Gastrocnemius medialis (tissue), 4 donors: ENCODE measurements at regions not wholly inside any gene's neighbourhood (a gene's known extent, or its start where the extent isn't known, plus 50 kb on each side); places are given as distances from the start of the nearest gene placed in this dataset.

Experiments
- ATAC-seq, 2 donors: fragments of 150-250 bp; one replicate each; pipeline ENCODE4 v1.9.1; 2016
- DNase-seq, 2 donors: peaks; one replicate each; pipeline ENCODE4 v3.0.0-alpha.2; 2019
- H3K27ac ChIP-seq, 4 donors: fragments of 200-600 bp; sonication (generic); 1 replicate in 1 of 4; 2 replicates in 3 of 4; pipeline ENCODE4 v1.5.1; 2016 to 2018; ENCODE audit warnings: mild to moderate bottlenecking in 2 of 4, moderate library complexity in 1 of 4
- H3K27me3 ChIP-seq, 3 donors: fragments of 200-600 bp; sonication (generic) in 2 of 3; 1 replicate in 1 of 3; 2 replicates in 2 of 3; pipeline versions ENCODE4 v1.5.1 to v1.6.0; 2016 to 2019; ENCODE audit warnings: mild to moderate bottlenecking in 1 of 3, moderate library complexity in 1 of 3
- H3K36me3 ChIP-seq, 2 donors: fragments of 200-600 bp; sonication (generic) in 1 of 2; one replicate each; pipeline ENCODE4 v1.5.1; 2017 to 2018
- H3K4me1 ChIP-seq, 2 donors: fragments of 200-600 bp; sonication (generic) in 1 of 2; one replicate each; pipeline ENCODE4 v1.5.1; 2016 to 2017; ENCODE audit warnings: mild to moderate bottlenecking in 2 of 2
- H3K4me3 ChIP-seq, 4 donors: fragments of 200-600 bp; sonication (generic) in 3 of 4; 1 replicate in 1 of 4; 2 replicates in 3 of 4; pipeline ENCODE4 v1.5.1; 2016 to 2019; ENCODE audit warnings: mild to moderate bottlenecking in 2 of 4
- H3K9me3 ChIP-seq, 3 donors: fragments of 200-600 bp; sonication (generic) in 2 of 3; 1 replicate in 1 of 3; 2 replicates in 2 of 3; pipeline ENCODE4 v1.5.1; 2016 to 2019
- CTCF ChIP-seq, 5 experiments: fragments of 450-650 bp in 3 of 5; fragments of 200-600 bp in 2 of 5; sonication (generic) in 2 of 5; IDR thresholded peaks in 4 of 5; conservative IDR thresholded peaks in 1 of 5; 1 replicate in 4 of 5; 2 replicates in 1 of 5; pipeline ENCODE4 v1.5.1; 2016 to 2019; ENCODE audit warnings: antibody characterized with exemption in 5 of 5, mild to moderate bottlenecking in 3 of 5, moderate library complexity in 3 of 5
- POLR2A ChIP-seq, 2 donors: fragments of 450-650 bp; IDR thresholded peaks; one replicate each; pipeline ENCODE4 v1.6.1; 2017; ENCODE audit warnings: antibody characterized with exemption in 2 of 2, mild to moderate bottlenecking in 2 of 2, moderate library complexity in 2 of 2
- in situ Hi-C, 4 donors: fragments of 200-750 bp; cut with MboI; loops; one replicate each; pipeline versions ENCODE4 v1.15.0 to v1.8.0; 2017; ENCODE audit warnings: low sequenced_read_pairs in 4 of 4
- intact Hi-C: fragments of 100-400 bp; cut with DNase I; formaldehyde crosslinking; loops from one replicate; pipeline ENCODE4 v1.15.1; 2023; ENCODE audit warnings: low total_unique reads

- Histone ChIP-seq H3K36me3 (no peaks in the 10 kb centered on the region), H3K27me3 (no peaks in the 10 kb centered on the region), H3K4me1 (no peaks in the 10 kb centered on the region), H3K27ac (no peak overlapping the region), H3K9me3 (no peaks in the 10 kb centered on the region), H3K4me3 (no peak overlapping the region)
- no peak for TF ChIP-seq CTCF (IDR thresholded peaks at IDR 0.05 in 4 of 5, conservative IDR thresholded peaks at IDR 0.05 in 1 of 5)
- no peak for TF ChIP-seq POLR2A (IDR thresholded peaks at IDR 0.05)
- ATAC-seq (no peak), DNase-seq (no peak)
- intact Hi-C loops (no loop called here), in situ Hi-C loops (no loop called here)
Measured at GRCh38 chr5:145243016-145243415, 592.1 kb downstream of the PRELID2 start.

GRCh38 chr5:145242551-145242950 is 592.6 kb downstream of the PRELID2 start:
- Histone ChIP-seq H3K27me3 (no peaks in the 10 kb centered on the region), H3K27ac (no peak overlapping the region), H3K36me3 (no peaks in the 10 kb centered on the region), H3K4me1 (no peaks in the 10 kb centered on the region), H3K9me3 (no peaks in the 10 kb centered on the region), H3K4me3 (no peak overlapping the region)
- in situ Hi-C loops: no loop called here
- no peak for ATAC-seq
- TF ChIP-seq CTCF (IDR thresholded peaks at IDR 0.05 in 4 of 5, conservative IDR thresholded peaks at IDR 0.05 in 1 of 5): no peak
- TF ChIP-seq POLR2A (IDR thresholded peaks at IDR 0.05): no peak
- intact Hi-C loops: no loop called here
- no peak for DNase-seq

- Histone ChIP-seq H3K4me1 (no peaks in the 10 kb centered on the region), H3K9me3 (no peaks in the 10 kb centered on the region), H3K27ac (no peak overlapping the region), H3K36me3 (no peaks in the 10 kb centered on the region), H3K4me3 (no peak overlapping the region), H3K27me3 (no peaks in the 10 kb centered on the region)
- DNase-seq: no peak
- in situ Hi-C loops: no loop called here
- intact Hi-C loops: no loop called here
- no peak for TF ChIP-seq POLR2A (IDR thresholded peaks at IDR 0.05)
- peak in 1 of 5 experiments; percentile 13 for TF ChIP-seq CTCF (IDR thresholded peaks at IDR 0.05 in 4 of 5, conservative IDR thresholded peaks at IDR 0.05 in 1 of 5)
- ATAC-seq: no peak
Measured at GRCh38 chr5:145237843-145238242, 597.3 kb downstream of the PRELID2 start.

GRCh38 chr5:145236983-145237382 is 598.2 kb downstream of the PRELID2 start:
- Histone ChIP-seq H3K4me3 (no peak overlapping the region), H3K36me3 (no peaks in the 10 kb centered on the region), H3K4me1 (no peaks in the 10 kb centered on the region), H3K27ac (no peak overlapping the region), H3K9me3 (no peaks in the 10 kb centered on the region), H3K27me3 (no peaks in the 10 kb centered on the region)
- intact Hi-C loops (no loop called here), in situ Hi-C loops (no loop called here)
- ATAC-seq (no peak), DNase-seq (no peak)
- TF ChIP-seq CTCF (IDR thresholded peaks at IDR 0.05 in 4 of 5, conservative IDR thresholded peaks at IDR 0.05 in 1 of 5): no peak

DNA sequence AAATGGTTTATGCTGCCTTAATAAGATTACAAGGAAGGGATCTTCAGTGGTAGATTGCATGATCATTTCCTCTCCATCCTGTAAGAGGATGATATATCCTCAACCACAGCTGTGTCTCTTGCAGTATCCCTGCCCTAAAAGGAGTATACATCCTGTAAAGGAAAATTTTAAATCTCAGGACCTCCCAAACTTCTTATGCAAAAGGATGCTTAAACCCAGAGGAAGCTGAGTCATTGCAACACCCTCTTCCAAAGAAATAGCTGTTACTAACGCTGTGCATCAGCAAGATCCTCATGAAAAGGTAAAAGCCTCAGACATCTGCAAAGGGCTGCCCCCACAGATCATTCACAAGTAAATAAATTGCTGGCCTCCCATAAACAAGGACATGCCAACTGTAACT is 599.0 kb downstream of the PRELID2 start:
- H3K4me1 ChIP-seq: no peaks in the 10 kb centered on the region
- H3K36me3 ChIP-seq: no peaks in the 10 kb centered on the region
- no peak overlapping the region for H3K27ac ChIP-seq
- in situ Hi-C loops: no loop called here
- H3K27me3 ChIP-seq: no peaks in the 10 kb centered on the region
- DNase-seq (no peak), ATAC-seq (no peak)
- intact Hi-C loops: no loop called here
- H3K9me3 ChIP-seq: no peaks in the 10 kb centered on the region
- no peak overlapping the region for H3K4me3 ChIP-seq
- TF ChIP-seq CTCF (IDR thresholded peaks at IDR 0.05 in 4 of 5, conservative IDR thresholded peaks at IDR 0.05 in 1 of 5) (no peak), POLR2A (IDR thresholded peaks at IDR 0.05) (no peak)
